WI38 (cell line): ENCODE measurements at regions not wholly inside any gene's neighbourhood (a gene's known extent, or its start where the extent isn't known, plus 50 kb on each side); places are given as distances from the start of the nearest gene placed in this dataset.

ENCODE experiments used
- H3K4me3 ChIP-seq: 2 replicates; pipeline ENCODE4 v1.5.1; 2011; ENCODE audit warnings: low read depth, mild to moderate bottlenecking, control low read depth, low read length
- TF ChIP-seq, protein P1 (sequence below): IDR thresholded peaks from 2 replicates; pipeline ENCODE4 v1.5.1; 2012; ENCODE audit warnings: low read depth, mild to moderate bottlenecking, control low read depth, low read length

DNA sequence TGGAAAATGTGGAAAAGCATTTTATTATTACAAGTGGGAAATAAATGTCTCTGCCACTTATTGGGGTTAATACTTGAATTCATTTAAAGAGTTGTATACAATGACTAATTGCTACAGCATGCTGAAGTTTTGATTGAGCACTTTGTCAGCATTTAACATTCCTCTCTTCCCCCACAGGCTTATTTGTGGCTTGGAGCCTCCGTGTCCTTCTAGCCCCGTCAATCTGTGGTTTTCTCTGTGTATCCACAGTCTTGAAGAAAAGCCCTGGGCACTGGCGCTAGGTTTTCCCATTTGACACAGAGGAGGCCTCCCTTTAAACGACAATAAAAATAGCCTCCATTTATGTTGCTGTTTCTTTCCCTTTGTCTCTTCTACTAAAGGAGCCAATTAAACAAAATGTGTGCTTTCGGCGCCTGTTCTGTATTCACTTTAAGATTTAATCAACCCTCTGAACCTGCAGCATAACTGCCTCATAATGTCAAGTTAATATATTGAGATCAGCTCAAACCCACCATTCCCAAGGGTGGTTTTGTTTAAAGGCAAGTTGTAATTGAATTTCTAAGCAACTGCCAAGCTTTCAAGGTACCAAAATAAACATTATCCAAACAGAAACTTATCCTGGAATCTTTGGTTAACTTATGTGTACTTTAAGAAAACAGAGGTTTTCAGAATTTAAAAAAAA is 92.9 kb upstream of the ADRA1D start:
- no peak overlapping the region for H3K4me3 ChIP-seq
- TF ChIP-seq, protein P1, sequence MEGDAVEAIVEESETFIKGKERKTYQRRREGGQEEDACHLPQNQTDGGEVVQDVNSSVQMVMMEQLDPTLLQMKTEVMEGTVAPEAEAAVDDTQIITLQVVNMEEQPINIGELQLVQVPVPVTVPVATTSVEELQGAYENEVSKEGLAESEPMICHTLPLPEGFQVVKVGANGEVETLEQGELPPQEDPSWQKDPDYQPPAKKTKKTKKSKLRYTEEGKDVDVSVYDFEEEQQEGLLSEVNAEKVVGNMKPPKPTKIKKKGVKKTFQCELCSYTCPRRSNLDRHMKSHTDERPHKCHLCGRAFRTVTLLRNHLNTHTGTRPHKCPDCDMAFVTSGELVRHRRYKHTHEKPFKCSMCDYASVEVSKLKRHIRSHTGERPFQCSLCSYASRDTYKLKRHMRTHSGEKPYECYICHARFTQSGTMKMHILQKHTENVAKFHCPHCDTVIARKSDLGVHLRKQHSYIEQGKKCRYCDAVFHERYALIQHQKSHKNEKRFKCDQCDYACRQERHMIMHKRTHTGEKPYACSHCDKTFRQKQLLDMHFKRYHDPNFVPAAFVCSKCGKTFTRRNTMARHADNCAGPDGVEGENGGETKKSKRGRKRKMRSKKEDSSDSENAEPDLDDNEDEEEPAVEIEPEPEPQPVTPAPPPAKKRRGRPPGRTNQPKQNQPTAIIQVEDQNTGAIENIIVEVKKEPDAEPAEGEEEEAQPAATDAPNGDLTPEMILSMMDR = no peak

DNA sequence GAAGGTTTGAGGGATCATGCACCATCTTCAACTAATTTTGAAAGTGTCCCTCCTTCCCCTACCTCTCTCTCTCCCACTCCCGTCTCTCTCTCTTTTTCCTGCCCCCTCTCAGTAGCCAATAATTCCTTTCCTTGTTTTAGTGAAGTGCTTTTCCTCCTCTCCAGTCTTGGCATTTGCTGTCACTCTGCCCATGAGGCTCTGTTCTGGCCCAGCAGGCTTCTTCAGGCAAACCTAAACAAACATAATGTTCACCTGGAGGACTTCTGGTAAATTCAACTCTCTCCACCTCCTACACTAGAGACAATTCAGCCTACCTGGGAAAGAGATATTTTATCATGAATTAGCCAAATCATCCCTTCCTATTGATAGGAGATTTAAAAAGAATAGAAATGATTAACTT is 86.6 kb upstream of the ADRA1D start:
- TF ChIP-seq, protein P1 = no peak

DNA sequence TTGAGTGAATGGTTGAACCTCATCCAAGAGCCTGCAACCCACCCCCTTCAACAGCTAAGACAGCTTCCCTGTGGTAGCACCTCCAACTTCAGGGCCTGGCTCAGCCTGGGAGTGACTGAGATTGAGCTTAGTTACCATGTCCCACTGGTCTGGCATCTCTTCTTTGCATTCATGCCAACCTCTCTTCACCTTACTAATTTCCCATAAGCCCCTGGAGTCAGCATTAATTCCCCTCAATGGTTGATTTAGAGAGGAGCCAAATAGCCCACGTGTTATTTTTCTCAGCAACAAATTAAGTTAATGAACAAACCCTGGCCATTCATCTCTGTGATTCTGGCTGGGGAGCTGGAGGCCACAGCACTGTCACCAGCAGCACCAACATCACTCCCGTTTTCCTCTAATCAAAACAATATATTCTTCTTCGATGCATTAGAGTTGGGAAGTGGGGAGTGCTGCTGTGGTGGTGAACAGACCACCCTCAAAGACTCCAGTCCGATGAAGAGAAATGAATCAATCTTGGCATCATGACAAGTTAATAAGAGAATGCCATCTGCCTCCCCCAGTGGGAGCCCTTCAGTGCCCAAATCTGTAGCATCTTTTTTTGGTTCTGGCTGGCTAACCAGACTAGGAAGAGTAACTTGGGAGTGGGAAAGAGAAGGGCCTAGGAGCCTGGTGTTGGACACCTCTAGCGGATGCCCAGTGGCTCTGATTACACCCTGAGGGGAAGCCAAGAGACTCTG is 83.2 kb upstream of the ADRA1D start:
- no peak overlapping the region for H3K4me3 ChIP-seq
- TF ChIP-seq, protein P1 = no peak

More for the DNA sequence above, 86.6 kb upstream of the ADRA1D start:
- H3K4me3 ChIP-seq = no peak overlapping the region

DNA sequence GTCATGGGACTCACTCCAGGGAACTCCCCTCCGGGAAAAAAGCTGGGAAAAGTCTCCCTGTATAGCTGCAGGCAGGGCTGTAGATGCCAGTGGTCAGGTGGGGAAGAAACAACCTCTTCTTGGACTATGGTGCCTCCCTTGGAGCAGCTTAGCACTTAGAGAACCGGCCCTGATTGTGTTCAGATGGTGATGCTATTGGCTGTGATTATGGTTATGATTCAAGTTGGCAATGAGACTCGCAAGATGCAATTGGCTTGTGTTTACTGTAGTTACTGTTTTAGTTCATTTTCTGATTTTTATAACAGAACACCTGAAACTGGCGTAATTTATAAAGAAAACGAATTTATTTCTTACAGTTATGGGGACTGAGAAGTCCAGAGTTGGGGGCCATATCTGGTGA is 80.9 kb upstream of the ADRA1D start:
- no peak overlapping the region for H3K4me3 ChIP-seq
- TF ChIP-seq, protein P1 = no peak

DNA sequence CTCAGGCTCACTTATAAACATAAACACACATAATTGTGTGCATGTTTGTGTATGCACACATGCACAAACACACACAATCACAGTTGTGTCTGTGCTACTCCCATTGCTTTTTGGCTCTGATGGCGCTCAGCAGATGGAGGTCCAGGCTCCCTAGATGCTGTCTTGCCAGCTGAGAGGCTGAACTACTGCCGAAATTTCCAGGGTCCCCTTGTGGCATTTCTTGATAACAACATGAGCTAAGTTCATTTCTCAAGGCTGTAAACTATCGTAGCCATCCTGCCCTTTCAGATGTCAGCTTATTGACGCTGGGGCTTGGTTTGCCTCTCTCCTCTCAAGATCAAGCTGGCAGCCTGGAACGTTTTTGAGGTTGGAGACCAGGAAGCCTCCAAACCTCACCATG is 80.1 kb upstream of the ADRA1D start:
- TF ChIP-seq, protein P1 = no peak
- H3K4me3 ChIP-seq = no peak overlapping the region

DNA sequence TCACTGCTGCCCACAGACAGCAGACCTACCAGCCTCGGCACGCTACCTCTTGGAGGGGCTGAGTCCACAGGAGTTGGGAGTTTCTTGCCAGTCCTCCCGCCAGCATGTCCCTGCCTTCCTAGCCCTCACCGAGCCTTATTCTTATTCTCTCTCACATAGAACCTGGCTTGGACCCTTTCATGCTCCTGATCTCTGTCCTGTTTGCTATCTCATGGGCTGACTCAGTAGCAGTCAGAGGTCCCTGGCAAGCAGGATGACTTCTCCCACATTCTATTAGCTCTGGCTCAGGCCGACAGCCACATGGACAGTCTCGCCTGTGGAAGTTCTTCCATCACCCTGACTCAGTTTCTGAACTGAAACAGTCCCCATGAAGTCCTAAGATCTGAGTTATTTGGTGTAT is 79.5 kb upstream of the ADRA1D start:
- TF ChIP-seq, protein P1 = no peak
- no peak overlapping the region for H3K4me3 ChIP-seq

DNA sequence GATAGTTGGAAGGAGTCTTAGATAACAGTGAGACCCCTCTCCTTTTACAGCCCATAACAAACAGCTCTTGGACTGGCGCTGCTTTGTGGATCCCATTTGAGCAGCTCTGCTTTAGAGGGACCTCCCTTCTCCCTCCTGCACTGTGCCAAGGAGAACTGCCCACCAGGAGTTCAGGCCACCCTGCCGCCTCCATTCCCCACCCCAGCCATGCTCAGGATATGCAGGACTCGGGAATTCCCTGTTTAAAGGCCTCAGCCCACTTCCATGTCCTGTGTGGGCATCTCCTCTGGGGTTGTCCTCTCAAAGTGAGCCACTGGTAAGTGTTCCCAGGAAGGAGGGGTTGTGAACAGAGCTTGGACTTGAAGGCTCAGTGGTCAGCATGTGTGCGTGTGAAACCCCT is 78.9 kb upstream of the ADRA1D start:
- no peak overlapping the region for H3K4me3 ChIP-seq
- TF ChIP-seq, protein P1 = no peak
